ENCODE measurements at regions not wholly inside any gene's neighbourhood (a gene's known extent, or its start where the extent isn't known, plus 50 kb on each side); places are given as distances from the start of the nearest gene placed in this dataset.
"Not testable (repeated sequence)": the region's sequence is repeated elsewhere in the genome, so short reads cannot be mapped to it uniquely, and the experiment has no call there.

- peak; percentile 16 for DNase-seq
These were observed 68.3 kb downstream of the ALG10B start for GRCh38 chr12:38384816-38385378.

- no peak for DNase-seq
These were observed 68.9 kb downstream of the ALG10B start for GRCh38 chr12:38385486-38385885.

GRCh38 chr12:38386205-38386985 is 69.8 kb downstream of the ALG10B start:
- DNase-seq: no peak

GRCh38 chr12:38389614-38390013 is 73.0 kb downstream of the ALG10B start:
- no peak for DNase-seq

GRCh38 chr12:38391007-38391406 is 74.4 kb downstream of the ALG10B start:
- DNase-seq: no peak

GRCh38 chr12:38392554-38393144 is 76.1 kb downstream of the ALG10B start:
- DNase-seq: no peak

GRCh38 chr12:38399711-38400206 is 83.2 kb downstream of the ALG10B start:
- DNase-seq: no peak

- DNase-seq: no peak
These were observed 86.2 kb downstream of the ALG10B start for GRCh38 chr12:38402811-38403210.

GRCh38 chr12:38409511-38409910 is 92.9 kb downstream of the ALG10B start:
- no peak for DNase-seq

GRCh38 chr12:38411426-38411825 is 94.9 kb downstream of the ALG10B start:
- DNase-seq: no peak

- DNase-seq: no peak
These were observed 95.4 kb downstream of the ALG10B start for GRCh38 chr12:38411946-38412345.

- no peak for DNase-seq
These were observed 100.5 kb downstream of the ALG10B start for GRCh38 chr12:38417101-38417500.

- DNase-seq: no peak
These were observed 107.9 kb downstream of the ALG10B start for GRCh38 chr12:38424436-38424835.

GRCh38 chr12:38427442-38427841 is 110.9 kb downstream of the ALG10B start:
- DNase-seq: no peak

GRCh38 chr12:38431921-38432320 is 115.3 kb downstream of the ALG10B start:
- no peak for DNase-seq

GRCh38 chr12:38441871-38442281 is 125.3 kb downstream of the ALG10B start:
- DNase-seq: not testable (repeated sequence)

- no peak for DNase-seq
These were observed 128.5 kb downstream of the ALG10B start for GRCh38 chr12:38445040-38445439.

- no peak for DNase-seq
These were observed 132.4 kb downstream of the ALG10B start for GRCh38 chr12:38448991-38449390.

GRCh38 chr12:38456537-38457120 is 140.1 kb downstream of the ALG10B start:
- DNase-seq: no peak

- DNase-seq: peak; percentile 56
These were observed 148.4 kb downstream of the ALG10B start for GRCh38 chr12:38465020-38465419.

- no peak for DNase-seq
These were observed 153.1 kb downstream of the ALG10B start for GRCh38 chr12:38469715-38470114.

GRCh38 chr12:38477340-38478090 is 160.9 kb downstream of the ALG10B start:
- DNase-seq: no peak

GRCh38 chr12:38480594-38480993 is 164.0 kb downstream of the ALG10B start:
- no peak for DNase-seq

Measured in SHP77 treated with DMSO at 0.1 percent for 48 hours (cell line).